Suprapubic skin (tissue), 4 donors: ENCODE measurements at regions not wholly inside any gene's neighbourhood (a gene's known extent, or its start where the extent isn't known, plus 50 kb on each side); places are given as distances from the start of the nearest gene placed in this dataset.

Source experiments
- EP300 ChIP-seq: sonication (generic); formaldehyde crosslinking; IDR thresholded peaks from one replicate; pipeline ENCODE4 v1.6.1; 2017; ENCODE audit warnings: antibody characterized with exemption
- POLR2A ChIP-seq, 2 donors: fragments of 450-650 bp; IDR thresholded peaks; one replicate each; pipeline ENCODE4 v1.6.1; 2017; ENCODE audit warnings: antibody characterized with exemption in 2 of 2, mild to moderate bottlenecking in 2 of 2, moderate library complexity in 2 of 2
- POLR2AphosphoS5 ChIP-seq, 3 donors: sonication (generic); formaldehyde crosslinking; IDR thresholded peaks; one replicate each; pipeline ENCODE4 v1.6.1; 2017; ENCODE audit warnings: antibody characterized with exemption in 3 of 3
- TF ChIP-seq, protein P1 (sequence below), 2 donors: fragments of 200-600 bp in 1 of 2; fragments of 450-650 bp in 1 of 2; sonication (generic) in 1 of 2; IDR thresholded peaks; one replicate each; pipeline ENCODE4 v1.5.1; 2016 to 2019; ENCODE audit warnings: antibody characterized with exemption in 2 of 2, mild to moderate bottlenecking in 1 of 2, moderate library complexity in 1 of 2

DNA sequence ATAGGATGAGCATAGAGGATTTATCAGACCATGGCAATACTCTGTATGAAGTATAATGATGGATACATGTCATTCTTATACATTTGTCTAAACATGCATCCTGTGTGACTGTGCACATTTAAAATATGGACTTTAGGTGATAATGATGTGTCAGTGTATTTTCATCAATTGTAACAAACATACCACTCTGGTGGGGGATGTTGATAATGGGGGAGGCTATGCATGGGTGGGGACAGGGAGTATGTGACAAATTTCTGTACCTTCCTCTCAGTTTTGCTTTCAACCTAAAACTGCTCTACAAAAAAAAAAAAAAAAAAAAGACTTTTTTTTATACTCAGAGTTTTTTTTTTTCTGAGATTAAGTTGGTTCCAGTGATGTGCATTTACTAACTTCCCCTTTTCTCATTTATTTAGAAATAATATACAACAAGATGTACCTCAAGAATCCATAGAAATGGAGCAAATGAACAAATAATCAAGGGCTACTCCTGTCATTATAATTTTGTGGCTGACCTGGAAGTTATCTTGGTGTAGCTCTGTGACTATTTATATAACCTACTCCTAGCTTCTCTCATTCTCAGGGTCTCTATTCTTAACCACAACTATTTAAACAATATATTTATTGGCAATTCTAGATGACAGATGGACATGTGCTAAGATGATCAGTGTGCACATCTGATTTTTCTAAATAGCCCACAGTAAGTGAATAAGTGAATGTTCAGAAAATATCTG, 108.9 kb upstream of the ITGA4 start:
- TF ChIP-seq POLR2A (IDR thresholded peaks at IDR 0.05) (no peak), EP300 (no peak), POLR2AphosphoS5 (IDR thresholded peaks at IDR 0.05) (no peak)
- TF ChIP-seq, protein P1, sequence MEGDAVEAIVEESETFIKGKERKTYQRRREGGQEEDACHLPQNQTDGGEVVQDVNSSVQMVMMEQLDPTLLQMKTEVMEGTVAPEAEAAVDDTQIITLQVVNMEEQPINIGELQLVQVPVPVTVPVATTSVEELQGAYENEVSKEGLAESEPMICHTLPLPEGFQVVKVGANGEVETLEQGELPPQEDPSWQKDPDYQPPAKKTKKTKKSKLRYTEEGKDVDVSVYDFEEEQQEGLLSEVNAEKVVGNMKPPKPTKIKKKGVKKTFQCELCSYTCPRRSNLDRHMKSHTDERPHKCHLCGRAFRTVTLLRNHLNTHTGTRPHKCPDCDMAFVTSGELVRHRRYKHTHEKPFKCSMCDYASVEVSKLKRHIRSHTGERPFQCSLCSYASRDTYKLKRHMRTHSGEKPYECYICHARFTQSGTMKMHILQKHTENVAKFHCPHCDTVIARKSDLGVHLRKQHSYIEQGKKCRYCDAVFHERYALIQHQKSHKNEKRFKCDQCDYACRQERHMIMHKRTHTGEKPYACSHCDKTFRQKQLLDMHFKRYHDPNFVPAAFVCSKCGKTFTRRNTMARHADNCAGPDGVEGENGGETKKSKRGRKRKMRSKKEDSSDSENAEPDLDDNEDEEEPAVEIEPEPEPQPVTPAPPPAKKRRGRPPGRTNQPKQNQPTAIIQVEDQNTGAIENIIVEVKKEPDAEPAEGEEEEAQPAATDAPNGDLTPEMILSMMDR (IDR thresholded peaks at IDR 0.05) = no peak
